ENCODE measurements at regions not wholly inside any gene's neighbourhood (a gene's known extent, or its start where the extent isn't known, plus 50 kb on each side); places are given as distances from the start of the nearest gene placed in this dataset.

DNA sequence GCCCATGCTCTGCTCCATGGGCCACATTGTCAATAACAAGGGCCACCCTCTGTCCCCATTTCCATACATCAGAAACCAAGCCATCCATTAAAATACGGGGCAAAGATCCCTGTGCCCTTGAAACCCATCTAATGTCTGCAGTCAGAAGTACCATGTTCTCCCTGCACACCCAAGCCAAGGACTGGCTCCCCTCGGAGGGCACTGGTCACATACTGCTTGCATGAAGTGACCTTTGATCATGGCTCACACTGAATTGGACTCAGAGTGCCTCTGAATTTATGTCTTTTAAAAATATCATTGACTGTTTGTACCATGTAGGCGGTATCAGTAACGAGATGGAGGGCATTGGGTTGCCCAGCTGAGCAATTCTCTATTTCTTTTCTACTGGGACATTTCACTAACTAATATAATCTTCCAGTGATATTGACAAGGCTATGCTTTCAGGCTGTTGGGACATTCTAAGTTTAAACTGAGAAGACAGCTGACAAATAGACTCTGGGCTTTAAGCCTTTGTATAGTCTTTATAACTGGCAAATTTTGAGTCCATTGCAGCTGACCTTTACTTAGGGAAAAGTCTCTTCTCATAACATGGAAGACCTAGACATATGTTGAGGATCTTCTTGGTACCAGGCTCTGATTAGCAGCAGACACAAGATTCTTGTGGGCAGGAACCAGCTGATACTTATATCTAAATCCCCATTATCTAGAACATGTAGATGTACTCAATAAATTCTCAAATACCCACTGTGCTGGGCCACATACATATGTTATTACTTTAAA lies 214.3 kb downstream of the MYCN start:
- Histone ChIP-seq H3K9ac (no peak overlapping the region), H3K9me3 (ENCODE audit: control insufficient read depth, low read length) (no peaks in the 10 kb centered on the region), H3K4me2 (ENCODE audit: low read length) (no peak overlapping the region), H3K4me3 (ENCODE audit: low read depth, low read length) (no peak overlapping the region), H3K27ac (no peak overlapping the region), H2AFZ (no peak overlapping the region), H3K79me2 (no peaks in the 10 kb centered on the region), H3K4me1 (no peaks in the 10 kb centered on the region), H3K27me3 (ENCODE audit: control insufficient read depth, insufficient read depth, low read length) (no peaks in the 10 kb centered on the region), H3K36me3 (ENCODE audit: control insufficient read depth, insufficient read depth, low read length) (no peaks in the 10 kb centered on the region)
- TF ChIP-seq, protein P1, sequence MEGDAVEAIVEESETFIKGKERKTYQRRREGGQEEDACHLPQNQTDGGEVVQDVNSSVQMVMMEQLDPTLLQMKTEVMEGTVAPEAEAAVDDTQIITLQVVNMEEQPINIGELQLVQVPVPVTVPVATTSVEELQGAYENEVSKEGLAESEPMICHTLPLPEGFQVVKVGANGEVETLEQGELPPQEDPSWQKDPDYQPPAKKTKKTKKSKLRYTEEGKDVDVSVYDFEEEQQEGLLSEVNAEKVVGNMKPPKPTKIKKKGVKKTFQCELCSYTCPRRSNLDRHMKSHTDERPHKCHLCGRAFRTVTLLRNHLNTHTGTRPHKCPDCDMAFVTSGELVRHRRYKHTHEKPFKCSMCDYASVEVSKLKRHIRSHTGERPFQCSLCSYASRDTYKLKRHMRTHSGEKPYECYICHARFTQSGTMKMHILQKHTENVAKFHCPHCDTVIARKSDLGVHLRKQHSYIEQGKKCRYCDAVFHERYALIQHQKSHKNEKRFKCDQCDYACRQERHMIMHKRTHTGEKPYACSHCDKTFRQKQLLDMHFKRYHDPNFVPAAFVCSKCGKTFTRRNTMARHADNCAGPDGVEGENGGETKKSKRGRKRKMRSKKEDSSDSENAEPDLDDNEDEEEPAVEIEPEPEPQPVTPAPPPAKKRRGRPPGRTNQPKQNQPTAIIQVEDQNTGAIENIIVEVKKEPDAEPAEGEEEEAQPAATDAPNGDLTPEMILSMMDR (IDR thresholded peaks at IDR 0.05): no peak

DNA sequence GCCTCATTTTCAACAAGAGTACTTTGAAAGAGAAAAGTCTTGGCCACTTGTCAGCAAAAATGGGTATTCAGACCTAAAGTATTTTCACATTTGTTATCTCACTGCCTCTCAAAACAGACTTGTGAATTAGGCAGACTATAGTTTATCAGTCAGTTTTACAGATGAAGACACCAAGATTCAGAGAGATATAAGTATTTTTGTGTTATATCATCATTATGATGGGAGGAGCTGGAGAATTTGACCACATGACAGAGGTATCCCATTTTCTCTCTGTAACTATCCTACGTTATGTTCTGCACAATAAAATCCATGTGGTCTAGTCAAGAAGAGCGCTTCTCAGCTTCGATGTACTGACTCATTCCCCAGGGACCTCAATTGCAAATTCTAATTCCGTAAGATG lies 213.7 kb downstream of the MYCN start:
- Histone ChIP-seq H3K9me3 (ENCODE audit: control insufficient read depth, low read length) (no peaks in the 10 kb centered on the region), H3K79me2 (no peaks in the 10 kb centered on the region), H3K27me3 (ENCODE audit: control insufficient read depth, insufficient read depth, low read length) (no peaks in the 10 kb centered on the region), H3K4me3 (ENCODE audit: low read depth, low read length) (no peak overlapping the region), H3K4me2 (ENCODE audit: low read length) (no peak overlapping the region), H3K4me1 (no peaks in the 10 kb centered on the region), H3K27ac (no peak overlapping the region), H2AFZ (no peak overlapping the region), H3K9ac (no peak overlapping the region), H3K36me3 (ENCODE audit: control insufficient read depth, insufficient read depth, low read length) (no peaks in the 10 kb centered on the region)
- TF ChIP-seq, protein P1 (IDR thresholded peaks at IDR 0.05): no peak

DNA sequence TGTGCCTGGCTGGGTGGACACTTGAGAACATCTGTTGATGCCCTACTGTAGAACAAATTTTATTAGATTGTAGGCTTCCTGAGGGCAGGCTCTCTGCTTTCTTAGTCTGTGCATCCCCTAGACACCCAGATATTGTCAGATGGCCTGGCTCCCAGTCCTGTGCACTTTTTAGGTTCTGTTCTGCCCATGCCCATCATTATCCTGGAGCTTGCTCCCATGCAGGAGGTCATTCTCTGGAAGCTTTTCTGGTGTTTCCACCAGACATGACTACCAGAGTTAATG lies 213.3 kb downstream of the MYCN start:
- Histone ChIP-seq H3K4me3 (ENCODE audit: low read depth, low read length) (no peak overlapping the region), H3K9me3 (ENCODE audit: control insufficient read depth, low read length) (no peaks in the 10 kb centered on the region), H3K9ac (no peak overlapping the region), H2AFZ (no peak overlapping the region), H3K36me3 (ENCODE audit: control insufficient read depth, insufficient read depth, low read length) (no peaks in the 10 kb centered on the region), H3K27ac (no peak overlapping the region), H3K79me2 (no peaks in the 10 kb centered on the region), H3K4me2 (ENCODE audit: low read length) (no peak overlapping the region), H3K4me1 (no peaks in the 10 kb centered on the region), H3K27me3 (ENCODE audit: control insufficient read depth, insufficient read depth, low read length) (no peaks in the 10 kb centered on the region)
- TF ChIP-seq, protein P1 (IDR thresholded peaks at IDR 0.05): no peak

DNA sequence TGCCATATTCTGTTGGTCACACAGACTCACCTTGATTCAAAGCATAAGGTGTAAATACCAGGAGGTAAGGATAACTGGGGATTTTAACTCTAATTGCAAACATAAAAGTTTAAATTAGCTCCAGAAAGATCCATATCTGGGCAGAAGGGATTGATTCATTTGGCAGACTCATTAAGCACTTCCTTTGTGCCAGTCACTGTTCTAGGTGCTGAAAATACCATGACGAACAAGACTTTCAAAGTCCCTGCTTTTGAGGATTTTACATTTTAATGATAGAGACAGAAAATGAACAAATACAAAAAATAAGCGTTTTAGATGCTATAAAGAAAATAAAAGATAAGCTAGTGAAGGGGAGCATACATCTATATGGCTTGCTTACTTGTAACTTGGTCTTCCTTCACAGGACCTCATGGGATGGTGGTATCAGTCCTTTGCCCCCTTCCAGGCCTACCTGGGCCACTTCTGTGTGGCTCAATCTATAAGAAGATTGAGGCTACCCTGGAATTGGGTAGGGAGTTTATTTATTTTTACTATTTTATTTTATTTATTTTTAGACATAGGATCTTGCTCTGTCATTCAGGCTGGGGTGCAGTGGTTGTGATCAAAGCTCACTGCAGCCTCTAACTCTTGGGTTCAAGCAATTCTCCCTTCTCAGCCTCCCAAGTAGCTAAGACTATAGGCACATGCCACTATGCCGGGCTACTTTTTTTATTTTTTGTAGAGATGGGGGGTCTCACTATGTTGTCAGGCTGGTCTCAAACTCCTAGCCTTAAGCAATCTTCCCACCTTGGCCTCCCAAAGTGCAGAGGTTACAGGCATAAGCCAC lies 212.8 kb downstream of the MYCN start:
- TF ChIP-seq, protein P1 (IDR thresholded peaks at IDR 0.05): no peak
- no peaks in the 10 kb centered on the region for H3K27me3 ChIP-seq (ENCODE audit: control insufficient read depth, insufficient read depth, low read length)
- no peaks in the 10 kb centered on the region for H3K4me1 ChIP-seq
- no peaks in the 10 kb centered on the region for H3K9me3 ChIP-seq (ENCODE audit: control insufficient read depth, low read length)
- no peak overlapping the region for H3K27ac ChIP-seq
- no peak overlapping the region for H3K4me3 ChIP-seq (ENCODE audit: low read depth, low read length)
- no peak overlapping the region for H3K4me2 ChIP-seq (ENCODE audit: low read length)
- H2AFZ ChIP-seq: no peak overlapping the region
- no peak overlapping the region for H3K9ac ChIP-seq
- H3K36me3 ChIP-seq (ENCODE audit: control insufficient read depth, insufficient read depth, low read length): no peaks in the 10 kb centered on the region
- no peaks in the 10 kb centered on the region for H3K79me2 ChIP-seq
